Testis (tissue), 2 donors: ENCODE measurements at regions not wholly inside any gene's neighbourhood (a gene's known extent, or its start where the extent isn't known, plus 50 kb on each side); places are given as distances from the start of the nearest gene placed in this dataset.
"Not testable (repeated sequence)": the region's sequence is repeated elsewhere in the genome, so short reads cannot be mapped to it uniquely, and the experiment has no call there.

ENCODE experiments used
- POLR2A ChIP-seq: fragments of 450-650 bp; IDR thresholded peaks from one replicate; pipeline ENCODE4 v1.6.1; 2017; ENCODE audit warnings: antibody characterized with exemption, mild to moderate bottlenecking, moderate library complexity
- TF ChIP-seq, protein P1 (sequence below), 3 experiments: fragments of 450-650 bp in 2 of 3; fragments of 200-600 bp in 1 of 3; sonication (generic) in 1 of 3; IDR thresholded peaks; one replicate each; pipeline ENCODE4 v1.5.1; 2016 to 2019; ENCODE audit warnings: antibody characterized with exemption in 3 of 3, mild to moderate bottlenecking in 2 of 3, moderate library complexity in 1 of 3

DNA sequence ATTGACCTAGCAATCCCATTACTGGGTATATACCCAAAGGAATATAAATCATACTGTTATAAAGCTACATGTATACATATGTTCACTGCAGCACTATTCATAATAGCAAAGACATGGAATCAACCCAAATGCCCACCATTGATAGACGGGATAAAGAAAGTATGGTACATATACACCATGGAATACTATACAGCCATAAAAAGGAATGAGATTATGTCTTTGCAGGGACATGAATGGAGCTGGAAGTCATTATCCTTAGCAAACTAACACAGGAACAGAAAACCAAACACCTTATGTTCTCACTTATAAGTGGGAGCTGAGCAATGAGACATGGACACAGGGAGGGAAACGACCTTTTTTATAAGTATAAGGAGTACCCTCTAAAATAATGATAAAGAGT, 113.0 kb upstream of the TSPAN8 start:
- not testable (repeated sequence) for TF ChIP-seq POLR2A
- TF ChIP-seq, protein P1, sequence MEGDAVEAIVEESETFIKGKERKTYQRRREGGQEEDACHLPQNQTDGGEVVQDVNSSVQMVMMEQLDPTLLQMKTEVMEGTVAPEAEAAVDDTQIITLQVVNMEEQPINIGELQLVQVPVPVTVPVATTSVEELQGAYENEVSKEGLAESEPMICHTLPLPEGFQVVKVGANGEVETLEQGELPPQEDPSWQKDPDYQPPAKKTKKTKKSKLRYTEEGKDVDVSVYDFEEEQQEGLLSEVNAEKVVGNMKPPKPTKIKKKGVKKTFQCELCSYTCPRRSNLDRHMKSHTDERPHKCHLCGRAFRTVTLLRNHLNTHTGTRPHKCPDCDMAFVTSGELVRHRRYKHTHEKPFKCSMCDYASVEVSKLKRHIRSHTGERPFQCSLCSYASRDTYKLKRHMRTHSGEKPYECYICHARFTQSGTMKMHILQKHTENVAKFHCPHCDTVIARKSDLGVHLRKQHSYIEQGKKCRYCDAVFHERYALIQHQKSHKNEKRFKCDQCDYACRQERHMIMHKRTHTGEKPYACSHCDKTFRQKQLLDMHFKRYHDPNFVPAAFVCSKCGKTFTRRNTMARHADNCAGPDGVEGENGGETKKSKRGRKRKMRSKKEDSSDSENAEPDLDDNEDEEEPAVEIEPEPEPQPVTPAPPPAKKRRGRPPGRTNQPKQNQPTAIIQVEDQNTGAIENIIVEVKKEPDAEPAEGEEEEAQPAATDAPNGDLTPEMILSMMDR (IDR thresholded peaks at IDR 0.05), result not testable (repeated sequence)
